Endothelial cell of hepatic sinusoid (primary cell): ENCODE measurements at regions not wholly inside any gene's neighbourhood (a gene's known extent, or its start where the extent isn't known, plus 50 kb on each side); places are given as distances from the start of the nearest gene placed in this dataset.
"Not testable (repeated sequence)": the region's sequence is repeated elsewhere in the genome, so short reads cannot be mapped to it uniquely, and the experiment has no call there.

Source experiments
- in situ Hi-C: cut with HindIII; loops from 2 replicates; pipeline ENCODE4 v1.10.0; 2017; ENCODE audit warnings: low sequenced_read_pairs

GRCh38 chr15:88994286-88994685 lies 81.1 kb upstream of the MFGE8 start:
- in situ Hi-C loops, result no loop called here

GRCh38 chr15:88995449-88995848 lies 82.3 kb upstream of the MFGE8 start:
- in situ Hi-C loops, result no loop called here

- in situ Hi-C loops, result no loop called here
Observed at GRCh38 chr15:88997531-88997930, 84.4 kb upstream of the MFGE8 start.

- in situ Hi-C loops, result no loop called here
Observed at GRCh38 chr15:88998980-88999713, 86.0 kb upstream of the MFGE8 start.

GRCh38 chr15:89001708-89002275 lies 86.5 kb upstream of the ABHD2 start:
- in situ Hi-C loops, result loop anchor here (10.0 kb wide), 1 partner anchor 97 kb away; no protein-coding TSS in a partner anchor

- in situ Hi-C loops, result loop anchor here (10.0 kb wide), 1 partner anchor 98 kb away; no protein-coding TSS in a partner anchor
Observed at GRCh38 chr15:89002281-89002761, 85.9 kb upstream of the ABHD2 start.

GRCh38 chr15:89002830-89003229 lies 85.4 kb upstream of the ABHD2 start:
- in situ Hi-C loops, result loop anchor here (10.0 kb wide), 1 partner anchor 98 kb away; no protein-coding TSS in a partner anchor

- in situ Hi-C loops, result loop anchor here (10.0 kb wide), 1 partner anchor 99 kb away; no protein-coding TSS in a partner anchor
Observed at GRCh38 chr15:89003865-89004725, 84.2 kb upstream of the ABHD2 start.

- in situ Hi-C loops, result loop anchor here (10.0 kb wide), 1 partner anchor 100 kb away; no protein-coding TSS in a partner anchor
Observed at GRCh38 chr15:89004726-89005030, 83.6 kb upstream of the ABHD2 start.

GRCh38 chr15:89007527-89007926 lies 80.7 kb upstream of the ABHD2 start:
- in situ Hi-C loops, result loop anchor here (10.0 kb wide), 1 partner anchor 103 kb away; no protein-coding TSS in a partner anchor

- in situ Hi-C loops, result loop anchor here (10.0 kb wide), 1 partner anchor 103 kb away; no protein-coding TSS in a partner anchor
Observed at GRCh38 chr15:89007989-89008388, 80.3 kb upstream of the ABHD2 start.

- in situ Hi-C loops, result loop anchor here (10.0 kb wide), 1 partner anchor 104 kb away; no protein-coding TSS in a partner anchor
Observed at GRCh38 chr15:89009080-89009479, 79.2 kb upstream of the ABHD2 start.

GRCh38 chr15:89015412-89016097 lies 72.7 kb upstream of the ABHD2 start:
- in situ Hi-C loops, result no loop called here

GRCh38 chr15:89016549-89017041 lies 71.7 kb upstream of the ABHD2 start:
- in situ Hi-C loops, result no loop called here

- in situ Hi-C loops, result no loop called here
Observed at GRCh38 chr15:89017370-89018066, 70.7 kb upstream of the ABHD2 start.

- in situ Hi-C loops, result no loop called here
Observed at GRCh38 chr15:89018207-89018606, 70.0 kb upstream of the ABHD2 start.

GRCh38 chr15:89019436-89019835 lies 68.8 kb upstream of the ABHD2 start:
- in situ Hi-C loops, result no loop called here

- in situ Hi-C loops, result no loop called here
Observed at GRCh38 chr15:89021224-89021623, 67.0 kb upstream of the ABHD2 start.

- in situ Hi-C loops, result not testable (repeated sequence)
Observed at GRCh38 chr15:89021886-89022285, 66.4 kb upstream of the ABHD2 start.
